ENCODE measurements at regions not wholly inside any gene's neighbourhood (a gene's known extent, or its start where the extent isn't known, plus 50 kb on each side); places are given as distances from the start of the nearest gene placed in this dataset.
A peak's percentile ranks its signal among the peaks of the same experiment; 100 is the strongest.

GRCh38 chr2:8154936-8155335 is 526.9 kb upstream of the ID2 start:
- TF ChIP-seq POLR2A (IDR thresholded peaks at IDR 0.05; ENCODE audit: extremely low read depth, insufficient read length) (no peak), MAX (IDR thresholded peaks at IDR 0.05; ENCODE audit: low read depth, low read length) (no peak), CTCF (IDR thresholded peaks at IDR 0.05; ENCODE audit: low read depth, low read length) (no peak), MYC (IDR thresholded peaks at IDR 0.05; ENCODE audit: low read depth, low read length) (no peak)
- DNase-seq (ENCODE audit: low read depth), result peak; percentile 17

DNA sequence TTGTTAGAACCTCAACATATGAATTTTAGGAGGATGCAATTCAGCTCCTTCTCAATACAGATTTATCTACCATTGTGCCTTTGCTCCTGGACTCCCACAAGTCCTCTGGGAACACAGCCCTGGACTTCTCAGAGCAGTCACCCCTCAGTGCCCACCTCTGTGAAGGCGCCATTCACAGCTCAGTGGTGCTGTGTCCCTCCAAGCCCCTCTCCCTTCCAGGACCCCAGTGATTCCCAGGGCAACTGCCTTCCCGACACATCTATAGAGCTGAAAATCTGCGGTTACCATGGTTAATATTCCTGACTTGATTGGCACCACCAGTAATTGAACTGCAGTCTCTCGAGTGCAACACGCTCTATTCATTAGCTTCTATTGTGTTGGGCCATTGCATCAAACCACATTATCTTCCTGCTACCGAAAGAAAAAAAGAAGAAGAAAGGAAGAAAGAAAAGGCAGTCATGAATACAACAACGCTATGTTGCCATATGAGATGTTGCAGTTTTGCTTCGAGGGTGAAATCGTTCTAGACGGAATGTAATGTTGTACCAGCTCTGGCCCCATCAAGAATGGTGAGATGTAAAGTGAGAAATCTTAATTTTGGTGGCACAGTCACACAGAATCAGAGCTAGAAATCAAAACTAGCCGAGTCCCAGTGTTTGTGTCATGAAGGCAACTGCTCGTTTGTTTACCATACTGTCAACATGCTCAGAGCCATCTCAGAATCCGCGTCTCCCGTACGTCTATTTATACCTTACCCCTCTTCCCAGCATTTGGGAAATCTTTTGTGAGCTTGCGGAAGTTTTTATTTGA is 524.0 kb upstream of the ID2 start:
- no peak overlapping the region for H3K4me3 ChIP-seq (ENCODE audit: low read depth, low read length)
- no peak for TF ChIP-seq POLR2A (IDR thresholded peaks at IDR 0.05; ENCODE audit: extremely low read depth, insufficient read length)
- no peak for TF ChIP-seq CTCF (IDR thresholded peaks at IDR 0.05; ENCODE audit: low read depth, low read length)
- no peak for TF ChIP-seq MYC (IDR thresholded peaks at IDR 0.05; ENCODE audit: low read depth, low read length)
- TF ChIP-seq MAX (IDR thresholded peaks at IDR 0.05; ENCODE audit: low read depth, low read length), result no peak
- no peak for DNase-seq (ENCODE audit: low read depth)

More at GRCh38 chr2:8154936-8155335, 526.9 kb upstream of the ID2 start:
- H3K4me3 ChIP-seq (ENCODE audit: low read depth, low read length), result no peak overlapping the region

DNA sequence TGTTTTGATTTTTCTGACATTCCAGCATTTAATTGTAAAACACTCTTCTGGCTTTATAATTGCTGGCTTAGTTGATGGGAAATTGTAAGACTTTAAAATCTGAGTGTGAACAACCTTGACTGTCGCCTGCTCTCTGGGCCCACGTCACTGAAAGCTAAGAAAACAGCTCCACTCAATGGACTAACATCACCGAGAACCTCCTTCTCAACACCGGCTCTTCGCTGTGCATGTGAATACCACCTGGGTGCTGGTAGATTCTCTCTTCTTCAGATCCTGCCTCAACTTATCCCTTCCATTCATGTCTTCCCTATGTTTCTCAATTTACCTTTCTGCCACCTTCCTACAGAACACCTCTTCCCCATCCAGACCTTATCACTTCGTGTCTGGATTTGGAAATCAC is 523.1 kb upstream of the ID2 start:
- no peak overlapping the region for H3K4me3 ChIP-seq (ENCODE audit: low read depth, low read length)
- no peak for DNase-seq (ENCODE audit: low read depth)
- no peak for TF ChIP-seq MAX (IDR thresholded peaks at IDR 0.05; ENCODE audit: low read depth, low read length)
- no peak for TF ChIP-seq CTCF (IDR thresholded peaks at IDR 0.05; ENCODE audit: low read depth, low read length)
- no peak for TF ChIP-seq MYC (IDR thresholded peaks at IDR 0.05; ENCODE audit: low read depth, low read length)
- no peak for TF ChIP-seq POLR2A (IDR thresholded peaks at IDR 0.05; ENCODE audit: extremely low read depth, insufficient read length)

DNA sequence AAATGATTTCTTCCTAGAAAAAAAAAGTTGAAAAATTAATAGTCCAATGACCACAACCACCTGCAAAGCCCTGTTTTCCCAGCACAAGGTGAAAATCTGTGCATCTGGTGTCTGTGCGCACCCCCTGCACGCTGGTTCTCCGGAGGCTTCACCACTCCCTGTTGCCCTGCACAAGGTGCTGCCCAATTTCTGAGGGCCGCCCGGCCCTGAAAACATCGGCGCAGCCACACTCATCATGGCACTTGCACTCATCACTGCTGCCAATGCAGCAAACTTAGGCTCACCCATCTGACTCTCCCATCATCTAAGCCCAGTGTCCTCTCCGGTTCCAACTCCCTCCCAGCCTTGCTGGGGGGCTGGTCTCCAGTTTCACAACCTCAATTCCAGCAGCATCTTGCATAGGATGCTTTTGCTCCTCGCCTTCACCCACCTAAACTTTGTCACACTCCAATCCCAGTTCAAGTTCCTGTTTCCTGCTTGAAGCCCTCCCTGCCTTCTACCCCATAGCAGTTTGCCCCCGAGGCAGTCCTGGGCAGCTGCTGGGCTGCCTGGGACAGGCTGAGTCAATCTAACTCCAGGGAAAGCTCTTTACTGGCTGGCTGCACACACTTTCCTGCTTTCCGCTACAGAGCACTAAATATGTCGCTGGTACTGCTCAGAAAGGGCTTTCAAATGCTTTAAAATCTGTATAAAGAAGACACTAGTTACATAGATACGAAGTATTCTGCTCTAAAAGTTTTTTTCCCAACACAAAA is 522.5 kb upstream of the ID2 start:
- TF ChIP-seq MYC (IDR thresholded peaks at IDR 0.05; ENCODE audit: low read depth, low read length) (no peak), POLR2A (IDR thresholded peaks at IDR 0.05; ENCODE audit: extremely low read depth, insufficient read length) (no peak), MAX (IDR thresholded peaks at IDR 0.05; ENCODE audit: low read depth, low read length) (no peak), CTCF (IDR thresholded peaks at IDR 0.05; ENCODE audit: low read depth, low read length) (no peak)
- no peak overlapping the region for H3K4me3 ChIP-seq (ENCODE audit: low read depth, low read length)
- DNase-seq (ENCODE audit: low read depth), result no peak

GRCh38 chr2:8159966-8160603 is 521.8 kb upstream of the ID2 start:
- no peak overlapping the region for H3K4me3 ChIP-seq (ENCODE audit: low read depth, low read length)
- DNase-seq (ENCODE audit: low read depth), result no peak
- no peak for TF ChIP-seq MAX (IDR thresholded peaks at IDR 0.05; ENCODE audit: low read depth, low read length)
- no peak for TF ChIP-seq POLR2A (IDR thresholded peaks at IDR 0.05; ENCODE audit: extremely low read depth, insufficient read length)
- TF ChIP-seq CTCF (IDR thresholded peaks at IDR 0.05; ENCODE audit: low read depth, low read length), result no peak
- no peak for TF ChIP-seq MYC (IDR thresholded peaks at IDR 0.05; ENCODE audit: low read depth, low read length)

Data from NB4 (cell line).